ENCODE measurements at regions not wholly inside any gene's neighbourhood (a gene's known extent, or its start where the extent isn't known, plus 50 kb on each side); places are given as distances from the start of the nearest gene placed in this dataset.
"Not testable (repeated sequence)": the region's sequence is repeated elsewhere in the genome, so short reads cannot be mapped to it uniquely, and the experiment has no call there.

DNA sequence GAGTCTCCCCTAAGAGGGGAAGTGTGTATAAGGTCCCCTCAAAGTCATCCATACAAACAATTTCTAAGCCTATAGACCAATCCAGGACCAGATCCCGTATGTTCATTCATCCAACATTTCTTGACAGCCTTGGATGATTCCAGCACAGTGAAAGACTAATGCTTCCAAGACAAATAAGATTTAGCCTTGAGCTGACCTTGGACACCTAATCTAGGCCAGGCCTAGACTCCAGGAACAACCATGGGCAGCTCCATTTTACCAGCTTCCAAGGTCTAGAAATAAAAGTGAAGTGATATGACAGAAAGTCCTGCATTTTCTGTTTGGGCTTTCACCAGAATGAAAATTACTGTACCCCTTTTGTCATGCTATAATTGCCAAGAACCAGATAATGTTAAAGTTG is 67.9 kb upstream of the BCL6 start:
- no peaks in the 10 kb centered on the region for H3K4me1 ChIP-seq (ENCODE audit: low read depth, poor library complexity, severe bottlenecking)
- H3K27me3 ChIP-seq (ENCODE audit: insufficient read depth, low read depth): no peaks in the 10 kb centered on the region
- no peaks in the 10 kb centered on the region for H4K20me1 ChIP-seq (ENCODE audit: insufficient read depth)
- no peak overlapping the region for H2AFZ ChIP-seq (ENCODE audit: low read depth)
- no peak overlapping the region for H3K9ac ChIP-seq
- H3K36me3 ChIP-seq (ENCODE audit: insufficient read depth): no peaks in the 10 kb centered on the region
- no peak for TF ChIP-seq CTCF (conservative IDR thresholded peaks at IDR 0.05; ENCODE audit: low read depth, low read length)
- no peak overlapping the region for H3K27ac ChIP-seq
- no peak overlapping the region for H3K4me3 ChIP-seq (IDR thresholded peaks at IDR 0.05; ENCODE audit: insufficient read depth, low read depth, low read length)
- no peaks in the 10 kb centered on the region for H3K79me2 ChIP-seq (ENCODE audit: insufficient read depth, low read depth)
- no peak overlapping the region for H3K4me2 ChIP-seq

DNA sequence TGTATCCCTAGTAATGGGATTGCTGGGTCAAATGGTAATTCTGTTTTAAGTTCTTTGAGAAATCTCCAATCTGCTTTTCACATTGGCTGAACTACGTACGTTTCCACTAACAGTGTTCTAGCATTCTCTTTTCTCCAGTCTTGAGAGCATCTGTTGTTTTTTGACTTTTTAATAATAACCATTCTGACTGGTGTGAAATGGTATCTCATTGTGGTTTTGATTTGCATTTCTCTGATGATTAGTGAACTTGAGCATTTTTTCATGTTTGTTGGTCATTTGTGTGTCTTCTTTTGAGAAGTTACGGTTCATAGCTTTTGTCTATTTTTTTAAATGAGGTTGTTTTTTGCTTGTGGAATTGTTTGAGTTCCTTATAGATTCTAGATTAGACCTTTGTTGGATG is 72.5 kb upstream of the BCL6 start:
- H3K4me1 ChIP-seq (ENCODE audit: low read depth, poor library complexity, severe bottlenecking); H3K27me3 ChIP-seq (ENCODE audit: insufficient read depth, low read depth); H4K20me1 ChIP-seq (ENCODE audit: insufficient read depth); H3K79me2 ChIP-seq (ENCODE audit: insufficient read depth, low read depth); H3K4me3 ChIP-seq (IDR thresholded peaks at IDR 0.05; ENCODE audit: insufficient read depth, low read depth, low read length); H3K4me2 ChIP-seq; H3K9ac ChIP-seq; H3K36me3 ChIP-seq (ENCODE audit: insufficient read depth); H3K27ac ChIP-seq; H2AFZ ChIP-seq (ENCODE audit: low read depth): not testable (repeated sequence)

DNA sequence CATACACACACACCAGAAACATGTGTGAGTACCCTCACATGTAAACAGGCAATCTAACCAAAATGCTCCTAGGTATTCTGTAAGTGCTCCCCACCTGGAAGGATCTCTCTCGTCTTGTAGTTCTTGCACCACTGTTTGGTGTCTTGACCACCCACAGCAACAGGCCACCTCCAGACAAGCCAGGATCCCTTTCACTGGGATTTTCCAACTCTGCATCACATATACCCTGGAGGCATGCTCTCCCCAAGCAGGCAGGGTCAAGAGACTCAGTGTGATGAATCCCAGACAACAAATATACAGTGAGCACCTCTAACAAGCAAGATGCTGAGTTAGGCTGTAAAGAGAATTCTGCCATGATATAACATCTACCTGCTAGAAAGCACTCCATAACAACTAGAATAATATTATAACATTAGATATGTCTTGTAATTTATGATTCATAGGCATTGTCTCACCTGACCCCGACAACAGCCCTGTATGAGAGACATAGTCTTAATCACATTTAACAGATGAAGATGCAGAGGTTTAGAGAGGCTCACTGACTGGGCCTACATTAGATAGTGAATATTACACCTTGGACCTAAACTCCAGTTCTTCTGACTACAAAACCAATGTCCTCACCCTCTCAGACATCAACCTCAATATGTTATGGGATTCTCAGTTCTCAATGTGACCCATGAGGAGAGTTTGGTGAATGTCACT is 76.5 kb upstream of the BCL6 start:
- H3K4me1 ChIP-seq (ENCODE audit: low read depth, poor library complexity, severe bottlenecking): no peaks in the 10 kb centered on the region
- no peak overlapping the region for H3K27ac ChIP-seq
- no peaks in the 10 kb centered on the region for H3K27me3 ChIP-seq (ENCODE audit: insufficient read depth, low read depth)
- no peaks in the 10 kb centered on the region for H3K36me3 ChIP-seq (ENCODE audit: insufficient read depth)
- no peaks in the 10 kb centered on the region for H3K79me2 ChIP-seq (ENCODE audit: insufficient read depth, low read depth)
- H2AFZ ChIP-seq (ENCODE audit: low read depth): no peak overlapping the region
- H3K9ac ChIP-seq: no peak overlapping the region
- H3K4me3 ChIP-seq (IDR thresholded peaks at IDR 0.05; ENCODE audit: insufficient read depth, low read depth, low read length): no peak overlapping the region
- no peaks in the 10 kb centered on the region for H4K20me1 ChIP-seq (ENCODE audit: insufficient read depth)
- H3K4me2 ChIP-seq: no peak overlapping the region
- TF ChIP-seq CTCF (conservative IDR thresholded peaks at IDR 0.05; ENCODE audit: low read depth, low read length): no peak

- Histone ChIP-seq H3K27me3 (ENCODE audit: insufficient read depth, low read depth) (no peaks in the 10 kb centered on the region), H3K9ac (no peak overlapping the region), H3K79me2 (ENCODE audit: insufficient read depth, low read depth) (no peaks in the 10 kb centered on the region), H3K4me3 (IDR thresholded peaks at IDR 0.05; ENCODE audit: insufficient read depth, low read depth, low read length) (no peak overlapping the region), H3K27ac (no peak overlapping the region), H2AFZ (ENCODE audit: low read depth) (no peak overlapping the region), H3K4me2 (no peak overlapping the region), H4K20me1 (ENCODE audit: insufficient read depth) (no peaks in the 10 kb centered on the region), H3K36me3 (ENCODE audit: insufficient read depth) (no peaks in the 10 kb centered on the region), H3K4me1 (ENCODE audit: low read depth, poor library complexity, severe bottlenecking) (no peaks in the 10 kb centered on the region)
- no peak for TF ChIP-seq CTCF (conservative IDR thresholded peaks at IDR 0.05; ENCODE audit: low read depth, low read length)
These were observed 77.1 kb upstream of the BCL6 start for GRCh38 chr3:187822402-187822801.

GRCh38 chr3:187823746-187824145 is 78.5 kb upstream of the BCL6 start:
- Histone ChIP-seq H3K4me3 (IDR thresholded peaks at IDR 0.05; ENCODE audit: insufficient read depth, low read depth, low read length) (no peak overlapping the region), H3K27me3 (ENCODE audit: insufficient read depth, low read depth) (no peaks in the 10 kb centered on the region), H4K20me1 (ENCODE audit: insufficient read depth) (no peaks in the 10 kb centered on the region), H3K4me2 (no peak overlapping the region), H3K36me3 (ENCODE audit: insufficient read depth) (no peaks in the 10 kb centered on the region), H3K27ac (no peak overlapping the region), H3K9ac (no peak overlapping the region), H2AFZ (ENCODE audit: low read depth) (no peak overlapping the region), H3K79me2 (ENCODE audit: insufficient read depth, low read depth) (no peaks in the 10 kb centered on the region), H3K4me1 (ENCODE audit: low read depth, poor library complexity, severe bottlenecking) (no peaks in the 10 kb centered on the region)
- TF ChIP-seq CTCF (conservative IDR thresholded peaks at IDR 0.05; ENCODE audit: low read depth, low read length): no peak
